ENCODE measurements at regions not wholly inside any gene's neighbourhood (a gene's known extent, or its start where the extent isn't known, plus 50 kb on each side); places are given as distances from the start of the nearest gene placed in this dataset.

- Histone ChIP-seq H3K9ac (ENCODE audit: insufficient read depth, low read depth, low read length) (no peak overlapping the region), H3K36me3 (replicated peaks in 1 of 2; ENCODE audit: control insufficient read depth in 1 of 2, insufficient read depth in 2 of 2, low read length in 2 of 2) (no peaks in the 10 kb centered on the region), H3K79me2 (ENCODE audit: insufficient read depth, low read length) (no peaks in the 10 kb centered on the region), H3K27ac (ENCODE audit: extremely low read length, insufficient read depth, low read length) (no peak overlapping the region), H2AFZ (ENCODE audit: low read length) (peak overlapping the region; percentile 27), H3K4me1 (ENCODE audit: insufficient read depth, low read length) (peaks cover 11% of the 10 kb centered on the region), H3K4me2 (ENCODE audit: low read depth, low read length) (peak overlapping the region; percentile 48), H3K9me3 (ENCODE audit: low read length) (no peaks in the 10 kb centered on the region), H4K20me1 (ENCODE audit: insufficient read depth, low read length) (no peaks in the 10 kb centered on the region), H3K27me3 (ENCODE audit: control insufficient read depth in 1 of 2, insufficient read depth in 2 of 2, low read length in 2 of 2) (no peaks in the 10 kb centered on the region), H3K4me3 (replicated peaks in 1 of 3; ENCODE audit: insufficient read depth in 1 of 3, low read depth in 2 of 3, low read length in 3 of 3) (peak overlapping the region in 1 of 3 experiments; percentile 35; a peak in 2 of 6 replicates)
- in situ Hi-C loops (cut with HindIII; ENCODE audit: extremely low pct_ligation_motif_present, low pct_unique_long_range_greater_than_20kb) (no loop called here), intact Hi-C loops (cut with micrococcal nuclease; ENCODE audit: unreplicated experiment) (no loop called here)
- ATAC-seq (peak; percentile 44; the same call in 1 of the 3 replicates), DNase-seq (ENCODE audit: low spot score) (peak; percentile 11), FAIRE-seq (no peak)
- WGBS (ENCODE audit: low lambda C conversion rate) = 4% methylated on average over 4 of the region's 4 CpGs
- CTCF ChIA-PET (ENCODE audit: low intra/inter-chr PET ratio, low total read pairs) = no interaction called here
- TF ChIP-seq NFE2L2 (IDR thresholded peaks at IDR 0.05; ENCODE audit: low read length) (peak; percentile 97), ARID5B (CRISPR knock-in tag; IDR thresholded peaks at IDR 0.05) (0 out of 2 replicates have a peak, but pooled peaks have one; percentile 16), HNF1A (IDR thresholded peaks at IDR 0.05; ENCODE audit: low read depth) (peak; percentile 58; the same call in 1 of the 2 replicates), HNF1A (CRISPR knock-in tag; IDR thresholded peaks at IDR 0.05; ENCODE audit: borderline replicate concordance) (peak; percentile 46; the same call in 1 of the 2 replicates), PPARG (CRISPR knock-in tag; conservative IDR thresholded peaks at IDR 0.05) (no peak), MAFF (IDR thresholded peaks at IDR 0.05; ENCODE audit: low read depth, low read length) (peak; percentile 79), MAFK (conservative IDR thresholded peaks at IDR 0.05 in 1 of 2, IDR thresholded peaks at IDR 0.05 in 1 of 2; ENCODE audit: low read length in 2 of 2) (peak; percentile 87)
- no TSS peak for BruUV-seq (replicated peaks)
- POLR2A ChIA-PET = no interaction called here
Observed at GRCh38 chr18:30915336-30915988, 127.1 kb downstream of the DSC3 start.
